Left ventricle myocardium superior (tissue), 1 donor: ENCODE measurements at regions not wholly inside any gene's neighbourhood (a gene's known extent, or its start where the extent isn't known, plus 50 kb on each side); places are given as distances from the start of the nearest gene placed in this dataset.
"Not testable (repeated sequence)": the region's sequence is repeated elsewhere in the genome, so short reads cannot be mapped to it uniquely, and the experiment has no call there.

Experiments used
- ATAC-seq: fragments of 200-7000 bp; cut with Tn5 transposase; one replicate; pipeline ENCODE4 v1.9.1; 2020; ENCODE audit warnings: mild to moderate bottlenecking, moderate library complexity
- DNase-seq: peaks from one replicate; pipeline ENCODE4 v3.0.0-alpha.2; 2020
- intact Hi-C: fragments of 100-400 bp; cut with micrococcal nuclease; formaldehyde crosslinking; loops from one replicate; pipeline ENCODE4 v1.11.0; 2022
- donor health status: DM: no; HTN: yes; CAD: no; lungs with severe emphysema.

DNA sequence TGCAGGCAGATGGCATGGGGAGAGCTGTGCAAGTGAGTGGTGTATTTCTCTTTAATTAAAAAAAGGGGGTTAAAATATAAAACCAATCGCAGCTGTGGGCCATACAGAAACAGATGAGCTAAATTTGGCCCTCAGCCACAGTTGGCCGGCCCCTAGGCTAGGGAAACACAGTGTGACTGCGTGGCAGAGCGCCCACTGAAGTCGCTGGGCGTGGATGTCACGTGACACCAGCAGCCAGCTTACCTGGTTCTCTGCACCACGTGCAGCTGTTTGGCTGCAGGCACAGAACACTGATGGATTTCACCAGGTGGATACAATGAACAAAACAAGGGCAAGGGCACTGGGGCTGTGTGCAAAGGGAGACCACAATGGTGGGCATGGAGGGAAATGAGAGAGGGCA, 119.3 kb upstream of the ZNF746 start:
- peak; percentile 56 for DNase-seq
- intact Hi-C loops, result no loop called here
- ATAC-seq, result peak; percentile 54

DNA sequence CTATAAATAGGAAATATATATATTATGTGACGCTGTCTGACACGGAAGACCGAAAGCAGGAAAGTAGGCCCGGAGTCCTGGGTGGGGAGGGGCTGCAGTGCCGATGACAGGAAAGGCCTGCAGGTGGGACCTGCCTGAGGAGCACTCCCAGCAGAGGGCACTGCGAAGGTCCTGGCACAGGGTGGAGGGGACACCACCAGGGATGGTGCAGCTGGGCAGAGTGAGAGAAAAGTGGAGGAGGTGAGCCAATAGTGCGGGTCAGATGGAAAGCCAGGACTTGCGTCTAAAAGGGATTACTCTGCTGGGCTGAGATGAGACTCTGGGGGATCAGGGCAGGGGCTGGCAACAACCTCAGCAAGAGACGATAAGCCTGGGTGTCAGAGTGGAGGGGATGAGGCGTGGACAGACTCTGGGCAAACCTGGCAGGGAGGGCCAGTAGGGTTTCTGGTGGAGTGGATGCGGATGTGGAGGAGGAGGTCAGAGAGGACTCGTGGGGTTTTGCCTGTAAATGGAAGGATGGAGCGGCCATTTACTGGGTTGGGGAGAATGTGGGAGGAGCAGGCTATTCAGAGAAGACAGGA, 118.2 kb upstream of the ZNF746 start:
- intact Hi-C loops, result no loop called here
- peak; percentile 60 for DNase-seq
- peak; percentile 85 for ATAC-seq

DNA sequence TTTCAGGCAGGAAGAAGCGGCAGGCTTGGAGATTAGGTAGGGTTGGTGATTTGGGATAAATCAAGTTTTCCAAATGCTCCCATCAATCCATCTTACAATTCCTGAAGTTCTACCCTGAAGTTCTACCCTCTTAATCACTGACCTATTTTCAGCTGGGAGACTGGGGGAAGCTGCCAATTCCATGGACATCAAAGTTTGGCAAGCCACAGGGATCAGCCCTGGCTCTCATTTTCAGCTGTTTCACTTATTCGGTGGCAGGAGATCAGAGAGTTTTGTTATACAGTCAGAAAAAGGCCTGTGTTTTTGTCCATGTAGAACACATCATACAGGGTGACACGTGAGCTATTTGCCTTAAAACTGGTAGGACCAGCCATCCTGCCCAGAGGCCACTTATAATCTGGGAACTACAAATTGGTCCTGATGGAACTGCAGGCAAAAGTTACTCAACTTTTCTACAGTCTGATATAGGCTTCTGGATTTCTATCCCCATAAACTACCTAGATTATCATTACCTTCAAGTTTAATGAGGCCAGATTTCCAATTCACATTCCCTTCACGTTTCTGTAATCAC, 112.9 kb upstream of the ZNF746 start:
- intact Hi-C loops, result no loop called here
- peak; percentile 82 for ATAC-seq
- DNase-seq, result no peak

DNA sequence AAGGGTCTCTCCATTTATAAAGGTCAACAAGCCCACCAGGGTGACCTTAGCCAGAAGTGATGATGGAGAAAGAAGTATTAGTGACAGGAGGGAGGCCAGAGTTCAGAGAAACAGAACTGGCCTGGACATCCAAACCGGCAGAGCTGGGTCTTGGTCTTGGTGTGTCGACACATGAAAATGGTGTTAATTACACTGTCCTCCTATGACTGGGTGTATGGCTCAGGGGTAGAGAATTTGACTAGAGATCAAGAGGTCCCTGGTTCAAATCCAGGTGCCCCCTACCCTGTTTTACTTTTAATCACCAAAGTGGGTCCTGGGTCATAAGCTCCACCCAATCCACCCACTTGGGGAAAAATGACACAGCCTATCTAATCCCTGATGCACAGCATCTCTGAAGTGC, 110.6 kb upstream of the ZNF746 start:
- no peak for ATAC-seq
- no peak for DNase-seq
- intact Hi-C loops, result no loop called here

DNA sequence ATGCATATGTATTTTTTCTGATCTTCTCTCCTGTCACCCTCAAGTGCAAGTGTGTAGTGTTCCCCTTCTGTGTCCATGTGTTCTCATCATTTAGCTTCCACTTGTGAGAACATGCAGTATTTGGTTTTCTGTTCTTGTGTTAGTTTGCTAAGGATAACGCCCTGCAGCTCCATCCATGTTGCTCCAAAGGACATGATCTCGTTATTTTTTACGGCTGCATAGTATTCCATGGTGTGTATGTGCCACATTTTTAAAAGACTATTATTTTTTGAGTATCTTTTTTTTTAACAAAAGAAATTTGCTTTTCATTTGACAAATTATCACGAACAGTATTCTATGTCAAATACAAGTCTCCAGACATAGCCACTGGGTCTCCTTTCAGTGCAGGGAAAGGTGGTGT, 110.1 kb upstream of the ZNF746 start:
- intact Hi-C loops, result no loop called here
- DNase-seq (no peak), ATAC-seq (no peak)

DNA sequence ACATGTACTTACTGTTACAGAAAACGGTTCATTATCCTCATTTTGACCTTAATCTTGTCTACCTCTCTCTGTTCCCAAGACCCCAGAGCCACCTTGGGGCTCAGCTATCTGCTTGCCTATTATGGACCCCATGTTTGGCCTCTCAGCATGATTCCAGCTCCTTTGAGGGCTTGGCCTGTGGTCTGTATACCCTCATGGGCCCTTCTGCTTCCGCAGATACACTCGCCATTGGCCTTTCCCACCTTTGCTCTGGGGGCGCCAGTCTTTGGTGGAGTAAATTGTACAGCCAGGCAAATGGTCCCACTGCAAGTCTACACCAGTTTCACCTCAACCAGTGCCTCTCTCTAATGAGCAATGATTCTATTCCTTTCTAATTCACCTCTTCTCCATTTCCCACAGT, 109.2 kb upstream of the ZNF746 start:
- ATAC-seq, result no peak

DNA sequence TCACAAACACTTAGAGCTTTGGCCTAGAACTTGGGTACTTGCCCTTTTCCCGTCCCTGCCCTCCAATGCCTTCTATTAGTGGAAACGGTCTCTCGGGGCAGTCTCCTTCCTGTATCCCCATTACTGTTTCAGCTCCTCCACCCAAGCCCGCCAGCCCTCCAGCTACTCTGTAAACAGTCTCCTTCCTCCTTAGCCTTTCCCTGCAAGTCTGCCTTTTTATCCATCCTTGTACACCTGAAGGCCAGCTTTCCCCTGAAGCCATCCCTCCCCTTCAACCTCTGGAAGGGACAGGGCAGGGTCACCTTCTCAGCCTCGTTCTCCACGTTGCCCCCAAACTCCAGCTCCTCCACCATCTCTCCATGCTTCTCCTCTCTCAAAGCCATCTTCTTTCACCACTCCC, 108.1 kb upstream of the ZNF746 start:
- DNase-seq, result no peak
- no peak for ATAC-seq
- intact Hi-C loops, result no loop called here

More for the DNA sequence above, 109.2 kb upstream of the ZNF746 start:
- DNase-seq, result no peak
- intact Hi-C loops, result no loop called here

DNA sequence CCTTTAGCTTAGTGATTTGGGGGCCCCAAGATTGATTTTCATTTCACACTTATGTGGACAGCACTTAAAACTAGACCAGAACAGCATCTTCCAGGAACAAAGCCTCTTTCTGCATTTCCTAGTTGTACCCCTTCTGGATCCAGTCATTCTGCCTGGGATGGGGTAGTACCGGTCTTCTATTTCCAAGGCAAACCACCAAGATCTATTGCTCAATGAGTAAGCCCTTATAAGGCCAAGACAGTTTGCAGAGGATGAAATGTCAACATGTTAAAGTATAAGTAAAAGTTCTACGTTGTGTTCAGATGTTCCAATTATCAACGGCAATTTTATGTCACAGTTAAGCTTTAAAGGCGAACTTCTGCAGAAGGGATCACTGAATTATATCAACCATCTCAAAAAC, 106.9 kb upstream of the ZNF746 start:
- no peak for DNase-seq
- intact Hi-C loops, result no loop called here
- no peak for ATAC-seq

DNA sequence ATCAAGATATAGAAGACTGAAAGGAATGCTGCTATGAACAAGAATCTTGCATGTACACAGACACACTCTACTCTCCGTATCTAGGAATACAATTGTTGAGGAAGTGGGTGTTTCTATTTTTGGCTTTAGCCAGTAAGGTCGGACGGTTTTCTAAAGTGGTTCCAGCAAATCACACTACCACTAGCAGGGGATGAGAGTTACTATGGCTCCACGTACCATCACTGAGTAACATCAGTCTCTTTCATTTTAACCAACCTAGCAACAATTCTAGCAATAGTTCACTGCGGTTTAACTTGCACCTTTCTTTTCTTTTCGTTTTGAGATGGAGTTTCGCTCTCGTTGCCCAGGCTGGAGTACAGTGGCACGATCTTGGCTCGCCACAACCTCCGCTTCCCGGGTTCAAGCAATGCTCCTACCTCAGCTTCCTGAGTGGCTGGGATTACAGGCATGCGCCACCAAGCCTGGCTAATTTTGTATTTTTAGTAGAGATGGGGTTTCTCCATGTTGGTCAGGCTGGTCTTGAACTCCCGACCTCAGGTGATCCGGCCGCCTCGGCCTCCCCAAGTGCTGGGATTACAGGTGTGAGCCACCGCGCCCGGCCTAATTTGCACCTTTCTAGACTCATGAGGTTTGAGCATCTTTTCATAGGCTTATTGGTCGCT, 103.2 kb upstream of the ZNF746 start:
- peak; percentile 85 for ATAC-seq
- DNase-seq, intact Hi-C loops: not testable (repeated sequence)

DNA sequence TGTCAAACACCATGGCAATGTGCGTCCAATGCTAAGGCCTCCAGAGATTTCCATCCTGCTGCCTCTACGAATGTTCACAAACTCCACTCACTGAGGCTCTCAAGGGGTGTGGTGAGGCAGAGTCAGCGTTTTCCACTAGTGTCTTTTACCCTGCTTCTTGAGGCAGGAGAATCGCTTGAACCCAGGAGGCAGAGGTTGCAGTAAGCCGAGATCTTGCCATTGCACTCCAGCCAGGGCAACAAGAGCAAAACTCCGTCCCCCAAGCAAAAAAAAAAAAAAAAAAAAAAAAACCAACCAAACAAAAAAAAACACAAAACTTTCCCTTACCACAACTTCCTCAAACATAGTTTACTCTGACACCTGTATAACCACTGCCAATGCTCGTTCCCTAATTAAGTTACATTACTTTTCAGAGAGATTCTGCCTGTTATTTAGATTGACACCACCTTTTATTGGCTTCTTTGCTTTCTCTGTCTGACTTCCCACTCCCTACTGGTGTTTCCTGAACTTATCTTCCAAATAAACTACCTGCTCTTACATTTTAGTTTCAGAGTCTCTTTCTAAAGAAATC, 102.1 kb upstream of the ZNF746 start:
- intact Hi-C loops, result no loop called here
- DNase-seq (no peak), ATAC-seq (no peak)

DNA sequence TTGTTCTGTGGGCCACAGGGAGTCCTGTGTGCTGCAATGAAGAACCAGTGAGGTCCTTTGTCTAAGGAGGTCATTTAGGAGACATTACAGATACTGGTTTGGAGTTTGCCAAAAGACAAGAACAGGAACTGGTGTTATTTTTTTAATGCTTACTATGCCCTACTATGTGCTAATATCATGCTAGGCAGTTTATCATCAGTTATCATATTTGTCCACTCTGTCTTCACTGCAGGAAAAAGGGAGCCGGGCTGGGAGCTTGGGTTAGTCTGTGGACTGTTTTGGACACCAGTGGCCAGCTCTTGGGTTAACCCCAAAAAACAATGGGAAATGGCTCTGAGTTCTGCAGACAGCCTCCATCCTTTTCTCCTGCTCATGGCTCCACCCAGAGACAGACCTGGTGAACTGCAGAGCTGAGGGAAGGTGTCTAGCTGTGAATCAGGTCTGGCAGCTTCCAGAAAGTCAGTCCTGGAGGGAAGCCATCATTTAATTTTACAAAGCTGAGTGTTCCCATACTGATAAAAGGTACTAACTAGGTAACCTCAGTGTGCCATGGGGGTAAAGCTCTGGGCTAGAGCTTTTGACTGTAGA, 101.2 kb upstream of the ZNF746 start:
- no peak for DNase-seq
- intact Hi-C loops, result no loop called here
- peak; percentile 78 for ATAC-seq

DNA sequence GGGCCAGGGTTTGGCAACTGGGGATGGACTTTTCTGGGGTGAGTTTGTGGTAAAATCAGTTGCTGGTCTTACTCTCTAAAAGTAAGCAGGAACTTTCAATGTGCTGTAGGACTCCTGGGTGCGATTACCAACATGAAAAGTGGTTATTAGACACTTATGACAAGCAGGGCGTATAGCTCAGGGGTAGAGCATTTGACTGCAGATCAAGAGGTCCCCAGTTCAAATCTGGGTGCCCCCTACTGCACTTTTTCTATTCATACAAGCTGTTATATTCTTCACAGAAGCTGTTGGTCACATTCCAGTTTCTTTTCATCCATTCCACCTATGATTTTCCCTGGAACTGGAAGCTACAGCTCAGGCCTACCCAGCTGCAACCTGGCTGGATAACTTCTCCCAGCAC, 100.2 kb upstream of the ZNF746 start:
- ATAC-seq, intact Hi-C loops, DNase-seq: not testable (repeated sequence)

DNA sequence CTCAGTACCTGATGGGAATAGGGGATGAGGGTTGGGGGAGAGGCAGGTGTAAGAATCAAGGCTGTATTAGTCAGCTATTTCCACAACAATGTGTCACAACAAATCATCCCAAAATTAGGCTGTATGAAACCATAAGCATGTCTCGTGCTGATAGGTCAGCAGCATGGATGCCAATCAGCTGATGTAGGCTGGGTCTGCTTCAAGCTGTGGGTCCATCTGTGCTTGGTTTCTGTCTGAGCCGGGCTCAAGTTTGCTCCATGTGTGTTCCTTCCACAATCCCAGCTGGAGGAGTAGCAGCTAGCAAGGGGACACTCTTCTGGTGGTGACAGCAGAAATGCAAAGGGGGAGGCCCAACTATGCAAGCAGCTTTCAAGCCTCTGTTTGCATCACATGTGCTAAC, 97.9 kb upstream of the ZNF746 start:
- DNase-seq, result no peak
- ATAC-seq, result no peak
- intact Hi-C loops, result no loop called here

DNA sequence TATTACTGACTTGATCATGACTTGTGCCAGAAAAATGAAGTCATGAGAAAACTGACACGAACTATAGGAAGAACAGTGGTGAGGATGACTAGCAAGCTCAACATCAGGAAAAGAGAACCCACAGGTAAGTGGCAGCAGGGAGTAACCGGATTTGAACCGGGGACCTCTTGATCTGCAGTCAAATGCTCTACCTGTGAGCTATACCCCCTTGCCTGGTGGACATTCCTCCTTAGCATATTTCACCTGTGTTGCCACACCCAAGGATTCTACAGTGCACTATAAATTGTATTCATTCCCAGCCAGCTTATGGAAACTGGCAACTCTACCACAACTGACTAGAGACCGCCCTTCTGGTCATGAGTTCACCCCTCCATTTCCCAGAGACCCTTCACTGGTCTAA, 97.5 kb upstream of the ZNF746 start:
- intact Hi-C loops, result no loop called here
- no peak for ATAC-seq
- DNase-seq, result no peak

DNA sequence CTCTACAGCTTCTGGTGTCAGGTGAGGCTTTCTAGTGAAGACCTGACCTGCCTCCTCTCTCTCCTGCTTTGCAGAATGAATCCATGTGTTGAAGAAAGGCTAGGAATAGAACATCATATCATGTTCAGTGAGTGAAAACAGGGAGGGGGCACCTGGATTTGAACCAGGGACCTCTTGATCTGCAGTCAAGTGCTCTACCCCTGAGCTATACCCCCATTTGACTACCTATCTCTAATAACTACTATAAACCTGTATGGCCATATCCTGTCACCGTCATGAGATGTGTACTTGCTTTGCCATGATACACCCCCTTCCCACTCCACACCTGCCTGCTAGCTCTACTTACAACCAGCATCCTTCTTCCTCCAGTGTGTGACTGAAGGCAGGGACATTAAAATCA, 91.3 kb upstream of the ZNF746 start:
- intact Hi-C loops, result no loop called here
- ATAC-seq (no peak), DNase-seq (no peak)

DNA sequence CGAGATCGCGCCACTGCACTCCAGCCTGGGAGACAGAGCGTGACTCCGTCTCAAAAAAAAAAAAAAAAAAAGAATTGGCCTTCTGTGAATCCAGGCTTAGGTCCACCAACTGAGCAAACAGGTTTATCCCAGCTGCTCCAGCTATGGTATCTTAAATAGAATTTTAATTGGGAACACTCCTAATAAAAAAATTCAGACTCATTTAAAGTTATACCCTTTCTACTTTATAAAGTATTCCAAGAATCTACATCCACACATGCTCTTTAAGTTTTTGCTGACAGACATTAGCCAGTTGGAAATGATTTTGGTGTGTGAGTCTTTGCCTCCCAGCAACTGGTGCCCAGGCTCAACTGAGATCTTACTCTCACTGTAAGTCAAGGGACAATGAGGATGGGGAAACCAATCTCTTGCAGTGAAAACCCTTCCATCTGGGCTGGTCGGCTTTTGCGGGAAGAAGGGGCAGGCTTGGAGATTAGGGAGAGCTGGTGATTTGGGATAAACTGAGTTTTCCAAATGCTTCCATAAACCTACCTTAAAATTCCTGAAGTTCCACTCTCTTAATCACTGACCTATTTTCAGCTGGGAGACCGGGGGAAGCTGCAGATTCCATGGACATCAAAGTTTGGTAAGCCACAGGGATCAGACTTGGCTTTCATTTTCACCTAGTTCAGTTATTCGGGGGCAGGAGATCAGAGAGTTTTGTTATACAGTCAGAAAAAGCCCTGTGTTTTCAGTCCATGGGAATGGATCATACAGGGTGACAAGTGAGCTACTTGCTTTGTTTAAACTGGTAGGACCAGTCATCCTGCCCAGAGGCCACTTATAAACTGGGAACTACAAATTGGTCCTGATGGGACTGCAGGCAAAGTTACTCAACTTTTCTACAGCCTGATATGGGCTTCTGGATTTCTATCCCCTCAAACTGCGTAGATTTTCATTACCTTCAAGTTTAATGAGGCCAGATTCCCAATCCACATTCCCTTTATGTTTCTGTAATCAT, 89.3 kb upstream of the ZNF746 start:
- DNase-seq (no peak), ATAC-seq (no peak)
- intact Hi-C loops, result no loop called here

DNA sequence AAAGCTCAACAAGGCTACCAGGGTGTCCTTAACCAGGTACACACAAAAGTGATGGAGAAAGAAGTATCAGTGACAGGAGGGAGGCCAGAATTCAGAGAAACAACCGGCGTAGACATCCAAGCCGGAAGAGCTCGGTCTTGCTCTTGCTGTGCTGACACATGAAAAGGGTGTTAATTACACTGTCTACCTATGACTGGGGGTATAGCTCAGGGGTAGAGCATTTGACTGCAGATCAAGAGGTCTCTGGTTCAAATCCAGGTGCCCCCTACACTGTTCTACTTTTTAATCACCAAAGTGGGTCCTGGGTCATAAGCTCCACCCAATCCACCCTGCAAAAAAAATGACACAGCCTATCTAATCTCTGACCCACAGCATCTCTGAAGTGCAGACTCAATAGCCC, 86.9 kb upstream of the ZNF746 start:
- ATAC-seq, result no peak
- no peak for DNase-seq
- intact Hi-C loops, result no loop called here

DNA sequence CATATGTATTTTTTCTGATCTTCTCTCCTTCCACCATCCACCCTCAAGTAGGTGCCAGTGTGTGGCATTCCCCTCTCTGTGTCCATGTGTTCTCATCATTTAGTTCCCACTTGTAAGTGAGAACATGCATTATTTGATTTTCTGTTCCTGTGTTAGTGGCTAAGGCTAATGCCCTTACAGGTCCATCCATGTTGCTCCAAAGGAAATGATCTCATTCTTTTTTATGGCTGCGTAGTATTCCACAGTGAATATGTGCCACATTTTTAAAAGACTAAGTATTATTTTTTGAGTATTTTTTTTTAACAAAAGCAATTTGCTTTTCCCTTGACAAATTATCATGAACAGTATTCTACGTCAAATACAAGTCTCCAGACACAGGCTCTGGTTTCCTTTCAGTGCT, 86.4 kb upstream of the ZNF746 start:
- intact Hi-C loops, result no loop called here
- ATAC-seq, result no peak

DNA sequence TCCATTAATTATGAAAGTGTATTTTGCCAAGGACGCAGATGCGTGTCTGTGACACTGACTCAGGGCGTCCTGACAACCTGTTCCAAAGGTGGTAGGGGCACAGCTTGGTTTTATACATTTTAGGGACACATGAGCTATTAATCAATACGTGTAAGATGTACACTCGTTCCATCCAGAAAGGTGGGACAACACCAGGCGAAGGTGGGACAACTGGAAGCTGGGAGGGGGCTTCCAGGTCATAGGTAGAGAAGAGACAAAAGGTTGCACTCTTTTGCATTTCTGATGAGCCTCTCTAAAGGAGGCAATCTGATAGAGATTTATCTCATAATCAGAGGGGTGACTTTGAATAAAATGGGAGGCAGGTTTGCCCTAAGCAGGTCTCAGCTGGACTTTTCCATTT, 82.7 kb upstream of the ZNF746 start:
- DNase-seq (no peak), ATAC-seq (no peak)
- intact Hi-C loops, result no loop called here

More for the DNA sequence above, 86.4 kb upstream of the ZNF746 start:
- no peak for DNase-seq
